Skeletal muscle cell (primary cell): ENCODE measurements at regions not wholly inside any gene's neighbourhood (a gene's known extent, or its start where the extent isn't known, plus 50 kb on each side); places are given as distances from the start of the nearest gene placed in this dataset.

ENCODE experiments used
- DNase-seq: peaks from one replicate; pipeline ENCODE4 v3.0.0-alpha.2; 2010; ENCODE audit warnings: low read depth
- H3K4me3 ChIP-seq: 2 replicates; pipeline ENCODE4 v1.5.1; 2011; ENCODE audit warnings: low read depth, mild to moderate bottlenecking, control low read depth, low read length, moderate library complexity

DNA sequence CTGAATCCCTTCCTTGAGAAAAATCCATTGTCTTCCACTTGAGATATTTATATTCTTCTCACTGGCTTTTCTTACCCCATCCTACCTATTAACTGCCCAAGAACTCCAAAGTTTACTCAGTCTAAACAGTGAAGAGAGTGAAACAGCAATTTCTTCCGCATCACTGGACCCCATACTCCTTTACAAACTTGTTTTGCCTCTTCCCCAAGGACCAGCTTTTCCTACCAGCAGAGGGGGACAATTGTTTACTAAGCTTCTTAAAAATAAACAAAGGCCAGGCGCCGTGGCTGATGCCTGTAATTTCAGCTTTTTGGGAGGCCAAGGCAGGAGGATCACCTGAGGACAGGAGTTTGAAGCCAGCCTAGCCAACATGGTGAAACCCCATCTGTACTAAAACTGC lies 52.0 kb downstream of the LRATD1 start:
- DNase-seq, result no peak
- no peak overlapping the region for H3K4me3 ChIP-seq

DNA sequence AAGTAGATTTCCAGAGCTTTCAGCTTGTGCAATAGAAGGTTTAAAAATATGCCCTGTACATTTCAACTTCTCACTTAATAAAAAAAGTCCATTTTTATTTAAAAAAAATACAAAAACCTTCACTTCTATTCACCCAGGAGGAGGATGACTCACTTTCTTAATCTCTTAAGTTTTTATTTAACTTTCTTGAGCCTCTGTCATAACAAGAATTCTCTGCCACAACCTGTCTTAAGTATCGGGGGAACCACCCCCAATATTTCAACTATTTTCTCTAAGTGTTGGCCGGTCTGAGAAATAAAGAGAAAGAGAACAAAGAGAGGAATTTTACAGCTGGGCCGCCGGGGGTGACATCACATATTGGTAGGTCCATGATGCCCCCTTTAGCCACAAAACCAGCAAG lies 58.4 kb downstream of the LRATD1 start:
- no peak overlapping the region for H3K4me3 ChIP-seq
- no peak for DNase-seq

GRCh38 chr2:14693874-14694273 lies 61.4 kb downstream of the LRATD1 start:
- H3K4me3 ChIP-seq, result no peak overlapping the region
- DNase-seq, result no peak

DNA sequence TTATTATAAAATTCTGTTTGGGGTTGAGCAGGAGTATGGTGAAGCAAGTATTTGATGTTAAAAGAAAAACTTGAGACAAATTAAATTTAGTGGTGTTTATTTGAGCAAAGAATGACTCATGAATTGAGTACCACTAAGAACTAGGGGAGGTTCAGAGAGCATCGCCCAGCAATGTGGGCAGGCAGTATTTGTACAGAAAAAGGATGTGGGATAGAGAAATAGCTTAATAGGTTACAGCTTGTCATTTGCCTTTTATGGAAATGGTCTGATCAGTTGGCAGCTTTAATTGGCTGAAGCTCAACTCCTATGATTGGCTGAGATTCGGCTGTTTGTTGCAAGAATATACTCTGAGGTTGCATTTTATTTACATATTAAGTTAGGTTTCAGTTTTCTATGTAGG lies 68.2 kb downstream of the LRATD1 start:
- peak; percentile 72 for DNase-seq
- no peak overlapping the region for H3K4me3 ChIP-seq

DNA sequence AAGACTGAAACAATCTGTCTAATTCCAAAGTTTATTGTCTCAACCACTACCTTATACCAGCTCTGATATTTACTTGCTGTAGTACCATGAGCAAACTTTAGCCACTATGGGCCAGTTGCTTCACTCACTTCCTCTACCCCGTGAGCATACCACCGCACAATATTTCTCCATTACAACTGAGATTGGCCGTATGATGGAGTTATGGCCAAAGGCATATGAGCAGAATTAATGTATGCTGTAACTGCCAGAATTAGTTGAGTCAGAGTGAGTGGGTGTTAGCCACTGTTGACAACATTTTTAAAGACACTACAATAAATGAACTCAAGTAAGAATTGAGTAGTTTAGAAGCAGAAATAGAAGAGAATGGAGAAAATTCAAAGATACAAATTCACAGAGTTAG lies 69.7 kb downstream of the LRATD1 start:
- DNase-seq, result peak; percentile 41
- no peak overlapping the region for H3K4me3 ChIP-seq

DNA sequence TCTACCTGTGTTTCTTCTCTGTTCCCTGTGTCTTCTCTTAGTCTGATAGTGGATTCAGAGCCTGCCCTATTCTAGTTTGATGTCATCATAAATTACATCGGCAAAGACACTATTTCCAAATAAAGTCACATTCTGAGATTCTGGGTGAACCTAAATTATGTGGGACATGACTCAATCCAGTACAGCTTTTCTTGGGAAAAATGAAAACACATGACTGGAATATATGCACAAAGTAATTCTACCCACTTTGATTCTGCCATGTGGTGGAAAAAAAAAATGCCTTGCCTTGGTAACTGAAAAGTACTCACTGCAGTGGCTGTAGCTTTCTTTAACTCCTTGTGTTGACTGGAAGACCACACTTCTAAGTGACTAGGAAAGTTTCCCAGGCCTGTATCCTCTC lies 73.7 kb downstream of the LRATD1 start:
- DNase-seq, result no peak
- no peak overlapping the region for H3K4me3 ChIP-seq

DNA sequence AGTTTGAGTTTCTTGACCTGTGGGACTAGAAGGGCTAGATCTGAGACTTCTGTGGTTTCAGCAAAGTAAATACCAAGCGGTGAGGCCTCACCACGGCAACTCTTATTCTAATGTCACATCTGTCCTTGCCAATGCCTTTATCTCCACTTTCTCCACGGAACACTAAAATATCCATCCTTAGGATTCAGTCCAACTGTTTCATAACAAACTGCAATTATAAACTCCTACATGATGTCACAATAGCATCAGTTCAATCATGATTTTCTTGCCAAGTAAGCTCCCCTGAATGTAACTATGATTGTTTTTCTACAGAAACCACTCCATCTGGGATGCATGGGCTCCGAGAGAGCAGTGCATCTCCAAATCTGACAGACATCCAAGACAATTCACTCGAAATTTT lies 79.6 kb downstream of the LRATD1 start:
- H3K4me3 ChIP-seq, result no peak overlapping the region
- DNase-seq, result peak; percentile 38

GRCh38 chr2:14713248-14713647 lies 80.7 kb downstream of the LRATD1 start:
- no peak overlapping the region for H3K4me3 ChIP-seq
- DNase-seq, result no peak

GRCh38 chr2:14715600-14715999 lies 83.1 kb downstream of the LRATD1 start:
- DNase-seq, result no peak
- H3K4me3 ChIP-seq, result no peak overlapping the region

GRCh38 chr2:14716319-14716718 lies 83.8 kb downstream of the LRATD1 start:
- no peak for DNase-seq

GRCh38 chr2:14717131-14717530 lies 84.6 kb downstream of the LRATD1 start:
- no peak overlapping the region for H3K4me3 ChIP-seq
- no peak for DNase-seq

More at GRCh38 chr2:14716319-14716718, 83.8 kb downstream of the LRATD1 start:
- H3K4me3 ChIP-seq, result no peak overlapping the region

- no peak for DNase-seq
- H3K4me3 ChIP-seq, result no peak overlapping the region
These were observed 87.8 kb downstream of the LRATD1 start for GRCh38 chr2:14720319-14720718.

- DNase-seq, result no peak
- H3K4me3 ChIP-seq, result no peak overlapping the region
These were observed 88.2 kb downstream of the LRATD1 start for GRCh38 chr2:14720739-14721138.

- no peak overlapping the region for H3K4me3 ChIP-seq
- DNase-seq, result no peak
These were observed 90.5 kb downstream of the LRATD1 start for GRCh38 chr2:14722904-14723570.

- no peak for DNase-seq
- H3K4me3 ChIP-seq, result no peak overlapping the region
These were observed 91.2 kb downstream of the LRATD1 start for GRCh38 chr2:14723684-14724083.

- no peak for DNase-seq
- H3K4me3 ChIP-seq, result no peak overlapping the region
These were observed 103.2 kb downstream of the LRATD1 start for GRCh38 chr2:14735696-14736095.

GRCh38 chr2:14737201-14737600 lies 104.7 kb downstream of the LRATD1 start:
- no peak overlapping the region for H3K4me3 ChIP-seq
- DNase-seq, result no peak

DNA sequence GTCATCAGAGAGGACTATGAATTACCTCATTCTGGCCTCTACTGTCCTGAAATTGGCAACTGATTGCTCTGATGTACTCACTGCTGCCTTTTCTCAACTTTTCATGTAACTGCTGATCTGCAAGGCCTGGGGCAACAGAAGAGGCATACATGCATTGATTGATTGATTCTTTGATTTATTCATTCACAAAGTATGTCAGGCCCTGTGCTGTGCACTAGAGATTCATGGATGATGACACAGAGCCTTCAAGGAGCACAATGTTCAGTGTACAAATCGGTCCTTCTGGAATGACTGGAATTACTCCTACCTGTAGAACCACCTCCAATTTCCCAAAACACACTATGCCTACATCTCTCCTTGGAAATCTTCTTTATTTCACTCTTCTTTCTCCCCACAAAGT lies 111.3 kb downstream of the LRATD1 start:
- DNase-seq, result no peak
- no peak overlapping the region for H3K4me3 ChIP-seq

DNA sequence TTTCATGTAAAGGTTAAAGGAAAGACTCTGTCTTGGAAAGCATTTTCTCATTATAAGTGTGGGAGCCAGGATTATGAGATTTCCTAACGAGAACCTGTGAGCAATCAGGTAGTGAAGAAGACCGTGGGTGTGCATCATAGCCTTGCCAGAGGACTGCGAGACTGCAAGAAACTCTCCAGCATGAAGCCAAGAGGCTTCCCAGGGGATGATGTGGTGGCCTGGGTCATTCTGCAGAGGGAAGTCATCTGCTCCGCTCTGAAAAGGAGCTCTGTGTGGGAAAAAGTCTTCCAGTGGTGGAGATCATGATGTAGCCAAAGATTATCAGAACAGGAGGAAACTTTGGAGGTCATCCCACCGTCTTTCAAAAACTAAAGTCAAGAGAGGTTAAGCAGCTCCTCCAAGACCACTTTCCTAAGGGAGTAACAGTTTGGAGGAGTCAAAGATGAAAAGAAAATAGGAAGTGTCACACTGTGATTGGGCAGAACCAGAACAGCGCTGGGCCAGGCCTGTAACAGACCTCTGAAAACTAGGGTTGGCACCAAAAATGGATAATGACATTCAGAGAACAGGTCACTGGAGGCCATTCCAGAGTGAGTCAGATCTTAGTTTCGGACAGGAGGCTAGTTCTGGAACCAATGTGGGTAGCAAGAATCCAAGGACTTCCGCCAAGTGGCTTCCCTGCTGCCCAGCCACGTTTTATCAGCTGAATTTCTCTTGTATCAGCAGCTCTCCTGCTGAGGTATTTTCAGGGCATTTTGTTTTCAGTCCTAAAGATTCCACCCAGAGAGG lies 113.0 kb downstream of the LRATD1 start:
- no peak overlapping the region for H3K4me3 ChIP-seq
- no peak for DNase-seq

- no peak overlapping the region for H3K4me3 ChIP-seq
- no peak for DNase-seq
These were observed 113.6 kb downstream of the LRATD1 start for GRCh38 chr2:14746133-14746532.

DNA sequence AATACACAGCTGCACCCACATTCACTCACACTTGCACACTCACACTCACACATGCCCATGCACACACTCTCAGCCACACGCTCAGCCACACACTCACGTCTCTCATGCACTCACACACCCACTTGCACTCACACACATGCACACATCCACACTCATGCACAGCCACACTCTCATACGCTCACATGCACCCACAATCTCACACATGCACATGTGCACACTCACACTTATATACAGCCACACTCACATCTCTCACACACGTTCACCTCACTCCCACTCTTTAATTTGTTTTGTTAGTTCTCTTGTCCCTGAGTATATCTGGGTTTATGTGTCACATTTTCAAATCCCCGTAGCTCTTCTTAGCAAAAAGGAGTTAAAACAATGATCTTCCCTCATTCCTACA lies 114.9 kb downstream of the LRATD1 start:
- H3K4me3 ChIP-seq, result no peak overlapping the region
- no peak for DNase-seq
